Gastroesophageal sphincter (tissue), 3 donors: ENCODE measurements at regions not wholly inside any gene's neighbourhood (a gene's known extent, or its start where the extent isn't known, plus 50 kb on each side); places are given as distances from the start of the nearest gene placed in this dataset.

Experiments
- CTCF ChIP-seq, 4 experiments: fragments of 200-600 bp in 2 of 4; fragments of 450-650 bp in 2 of 4; sonication (generic) in 1 of 4; IDR thresholded peaks; one replicate each; pipeline ENCODE4 v1.5.1; 2017 to 2019; ENCODE audit warnings: antibody characterized with exemption in 4 of 4, mild to moderate bottlenecking in 2 of 4, moderate library complexity in 2 of 4
- EP300 ChIP-seq: sonication (generic); formaldehyde crosslinking; IDR thresholded peaks from one replicate; pipeline ENCODE4 v1.6.1; 2017; ENCODE audit warnings: antibody characterized with exemption, mild to moderate bottlenecking
- POLR2A ChIP-seq, 2 donors: fragments of 450-650 bp; IDR thresholded peaks; one replicate each; pipeline ENCODE4 v1.6.1; 2017; ENCODE audit warnings: antibody characterized with exemption in 2 of 2, mild to moderate bottlenecking in 2 of 2, moderate library complexity in 1 of 2
- POLR2AphosphoS5 ChIP-seq: sonication (generic); formaldehyde crosslinking; IDR thresholded peaks from one replicate; pipeline ENCODE4 v1.6.1; 2017; ENCODE audit warnings: antibody characterized with exemption

DNA sequence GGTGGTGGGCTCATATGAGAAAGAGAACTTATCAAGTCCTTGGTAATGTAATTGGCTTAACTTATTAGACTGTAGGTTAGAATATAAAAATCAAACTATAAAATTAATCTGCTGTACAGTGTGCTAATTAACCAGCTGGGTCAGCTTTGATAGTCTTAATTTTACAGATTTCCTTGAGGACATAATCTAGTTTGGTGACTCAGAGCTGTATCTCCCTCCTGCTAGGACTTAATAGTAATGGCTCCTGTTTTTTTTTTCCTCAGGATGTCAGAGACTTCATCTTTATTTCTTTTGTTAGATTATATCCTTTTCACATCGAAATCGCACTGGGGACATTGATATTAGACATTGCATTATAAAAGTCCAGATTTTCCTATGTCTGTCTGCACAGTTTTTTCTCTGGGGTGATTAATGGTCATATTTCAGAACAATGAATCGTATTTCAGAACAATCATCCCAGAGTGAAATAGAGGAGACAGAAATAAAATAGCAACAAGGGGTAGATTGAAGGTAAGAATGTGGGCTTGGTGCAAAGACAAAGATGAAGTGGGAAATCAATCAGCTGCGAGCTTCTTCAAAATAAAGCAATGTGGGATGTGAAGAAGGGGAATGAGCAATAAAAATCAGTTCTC lies 346.4 kb upstream of the RIOK2 start:
- TF ChIP-seq CTCF (IDR thresholded peaks at IDR 0.05), result no peak
- no peak for TF ChIP-seq POLR2AphosphoS5
- no peak for TF ChIP-seq EP300
- no peak for TF ChIP-seq POLR2A (IDR thresholded peaks at IDR 0.05)
